GM12878 (cell line): ENCODE measurements at regions not wholly inside any gene's neighbourhood (a gene's known extent, or its start where the extent isn't known, plus 50 kb on each side); places are given as distances from the start of the nearest gene placed in this dataset.

Experiments
- ATAC-seq: fragments of 200-7000 bp; cut with Tn5 transposase; 3 replicates; pipeline ENCODE4 v1.9.1; 2020; ENCODE audit warnings: mild to moderate bottlenecking, moderate library complexity
- BruUV-seq: library from RNA; stranded (reverse); fragments of 400-500 nt; replicated peaks from 2 replicates; lab custom pipeline; 2021; lab: Mats Ljungman, UMichigan
- CTCF ChIA-PET: fragments of 300-600 bp; sonication (Branson Sonifier 250); formaldehyde crosslinking; extraction: SDS; loops from one replicate; lab custom pipeline; 2021; ENCODE audit warnings: inconsistent platforms; lab: Yijun Ruan, JAX
- POLR2A ChIA-PET: fragments of 350-600 bp; formaldehyde crosslinking; extraction: SDS; loops from one replicate; lab custom pipeline; 2021; ENCODE audit warnings: inconsistent platforms; lab: Charles Lee
- RAD21 ChIA-PET: fragments of 300-600 bp; sonication (Branson Sonifier 250); formaldehyde crosslinking; loops from one replicate; lab custom pipeline; 2023; ENCODE audit warnings: antibody characterized with exemption; ENCODE audit not compliant: unreplicated experiment; lab: Charles Lee
- SMC1A ChIA-PET: fragments of 300-600 bp; sonication (Branson Sonifier 250); formaldehyde crosslinking; loops from one replicate; lab custom pipeline; 2023; ENCODE audit not compliant: unreplicated experiment, uncharacterized antibody; lab: Charles Lee
- DNase-seq: peaks from one replicate; pipeline ENCODE4 v3.0.0-alpha.2; 2011; ENCODE audit warnings: low read depth, low spot score
- FAIRE-seq: peaks from 3 replicates; lab custom pipeline; 2011; peaks lifted over from hg19 to GRCh38; lab: Jason Lieb, UNC
- H2AFZ ChIP-seq: 2 replicates; pipeline ENCODE4 v1.6.0; 2011; ENCODE audit warnings: low read depth, low read length, control low read depth; ENCODE audit not compliant: control insufficient read depth
- H3K27ac ChIP-seq: 2 replicates; pipeline ENCODE4 v1.5.1; 2011; ENCODE audit warnings: control low read depth; ENCODE audit not compliant: control insufficient read depth, insufficient read depth
- H3K27me3 ChIP-seq, 2 experiments: replicated peaks in 1 of 2; 2 replicates each; pipeline versions ENCODE4 v1.6.0 to v1.6.1; 2011; ENCODE audit warnings: low read length in 1 of 2; ENCODE audit not compliant: control insufficient read depth in 2 of 2, insufficient read depth in 2 of 2
- H3K36me3 ChIP-seq, 2 experiments: 2 replicates each; pipeline ENCODE4 v1.5.1; 2011; ENCODE audit warnings: low read length in 1 of 2; ENCODE audit not compliant: control insufficient read depth in 2 of 2, insufficient read depth in 2 of 2
- H3K4me1 ChIP-seq: 2 replicates; pipeline ENCODE4 v1.6.1; 2011; ENCODE audit warnings: mild to moderate bottlenecking, low read length, moderate library complexity, mixed read lengths; ENCODE audit not compliant: control insufficient read depth, insufficient read depth
- H3K4me2 ChIP-seq: 2 replicates; pipeline ENCODE4 v1.6.0; 2011; ENCODE audit warnings: control low read depth; ENCODE audit not compliant: control insufficient read depth, insufficient read depth
- H3K4me3 ChIP-seq: fragments of 200-600 bp; sonication (generic); 2 replicates; pipeline ENCODE4 v1.5.1; 2016
- H3K79me2 ChIP-seq: 2 replicates; pipeline ENCODE4 v1.6.0; 2011; ENCODE audit warnings: low read length; ENCODE audit not compliant: control insufficient read depth, insufficient read depth
- H3K9ac ChIP-seq: 2 replicates; pipeline ENCODE4 v1.8.0; 2011; ENCODE audit warnings: low read length, control low read depth, mixed read lengths; ENCODE audit not compliant: control insufficient read depth, insufficient read depth
- H3K9me3 ChIP-seq: replicated peaks from 3 replicates; pipeline ENCODE4 v1.5.1; 2011; ENCODE audit warnings: mild to moderate bottlenecking, low read length; ENCODE audit not compliant: control insufficient read depth, insufficient read depth
- H4K20me1 ChIP-seq: 2 replicates; pipeline ENCODE4 v1.6.0; 2011; ENCODE audit not compliant: control insufficient read depth, insufficient read depth
- ATF3 ChIP-seq: IDR thresholded peaks from 2 replicates; pipeline ENCODE4 v1.6.1; 2011; ENCODE audit warnings: low read depth, mild to moderate bottlenecking, low read length, moderate library complexity, borderline replicate concordance; ENCODE audit errors: extremely low read depth
- ETV6 ChIP-seq, 2 experiments: fragments of 450-650 bp in 1 of 2; IDR thresholded peaks in 1 of 2; conservative IDR thresholded peaks in 1 of 2; 2 replicates each; pipeline ENCODE4 v1.6.1; 2014; ENCODE audit warnings: antibody characterized with exemption in 1 of 2, borderline replicate concordance in 1 of 2, low read depth in 1 of 2, mild to moderate bottlenecking in 1 of 2, moderate library complexity in 1 of 2
- FOS ChIP-seq: IDR thresholded peaks from 3 replicates; pipeline ENCODE4 v1.6.1; 2011; ENCODE audit warnings: borderline replicate concordance; ENCODE audit not compliant: insufficient read length; ENCODE audit errors: extremely low read depth
- IKZF1 ChIP-seq: fragments of 450-650 bp; conservative IDR thresholded peaks from 2 replicates; pipeline ENCODE4 v1.6.1; 2017; ENCODE audit warnings: antibody characterized with exemption, mild to moderate bottlenecking
- IRF4 ChIP-seq: IDR thresholded peaks from 2 replicates; pipeline ENCODE4 v1.6.1; 2011; ENCODE audit warnings: low read depth, low read length
- PBX3 ChIP-seq: IDR thresholded peaks from 2 replicates; pipeline ENCODE4 v1.6.1; 2011; ENCODE audit warnings: mild to moderate bottlenecking, low read depth, low read length, moderate library complexity; ENCODE audit not compliant: insufficient replicate concordance
- RAD51 ChIP-seq: fragments of 450-650 bp; IDR thresholded peaks from 2 replicates; pipeline ENCODE4 v1.6.1; 2016; ENCODE audit warnings: moderate library complexity, mild to moderate bottlenecking, inconsistent platforms
- RUNX3 ChIP-seq: IDR thresholded peaks from 2 replicates; pipeline ENCODE4 v1.6.1; 2012; ENCODE audit warnings: low read length, inconsistent platforms
- SKIL ChIP-seq: fragments of 450-650 bp; IDR thresholded peaks from 2 replicates; pipeline ENCODE4 v1.6.1; 2017; ENCODE audit warnings: mild to moderate bottlenecking, low read depth, inconsistent platforms; ENCODE audit not compliant: poor library complexity, severe bottlenecking
- ZNF384 ChIP-seq: IDR thresholded peaks from 2 replicates; pipeline ENCODE4 v1.6.1; 2012; ENCODE audit warnings: low read depth, mild to moderate bottlenecking, low read length, improper control_type of control experiment, borderline replicate concordance
- ZNF622 ChIP-seq: fragments of 450-650 bp; IDR thresholded peaks from 2 replicates; pipeline ENCODE4 v1.6.1; 2017; ENCODE audit warnings: mild to moderate bottlenecking, inconsistent platforms
- WGBS: methylation state at CpG from one replicate; pipeline ENCODE4 v1.1.6; 2016; ENCODE audit warnings: low lambda C conversion rate; ENCODE audit not compliant: insufficient replicate concordance, insufficient coverage; ENCODE audit errors: missing lambda C conversion rate; 5-methylcytosine and 5-hydroxymethylcytosine counted together
- in situ Hi-C: fragments of 300-500 bp; cut with MboI; formaldehyde crosslinking; loops from 9 replicates; pipeline ENCODE4 v1.14.3; 2018; ENCODE audit warnings: mixed read lengths
- intact Hi-C: fragments of 100-400 bp; cut with micrococcal nuclease; formaldehyde crosslinking; loops from one replicate; pipeline ENCODE4 v1.14.2; 2022; ENCODE audit not compliant: unreplicated experiment

GRCh38 chr1:228911225-228912210 is 176.2 kb downstream of the RHOU start:
- Histone ChIP-seq H3K9me3 (no peaks in the 10 kb centered on the region), H3K4me1 (no peaks in the 10 kb centered on the region), H3K27ac (no peak overlapping the region)
- CTCF ChIA-PET: interaction anchor here (0.7 kb wide), 1 partner anchor 220 kb away, joined by 3 read pairs; no protein-coding TSS in a partner anchor
- no peak for TF ChIP-seq ATF3
- TF ChIP-seq SKIL: no peak
- TF ChIP-seq RAD51: no peak
- TF ChIP-seq ZNF384: no peak
- no peak for TF ChIP-seq ZNF622
- TF ChIP-seq RUNX3: no peak
- no peak for TF ChIP-seq PBX3
- TF ChIP-seq ETV6 (conservative IDR thresholded peaks at IDR 0.05 in 1 of 2, IDR thresholded peaks at IDR 0.05 in 1 of 2; ENCODE audit: borderline replicate concordance in 1 of 2, low read depth in 1 of 2): no peak
- TF ChIP-seq IRF4: no peak
- TF ChIP-seq IKZF1: no peak
- no peak for TF ChIP-seq FOS
- TF ChIP-seq, all 136 proteins: peak for 0
- ChIA-PET POLR2A (no interaction called here), RAD21 (no interaction called here), SMC1A (no interaction called here)
- no peak overlapping the region for H3K4me3 ChIP-seq
- intact Hi-C loops (no loop called here), in situ Hi-C loops (no loop called here)
- H3K79me2 ChIP-seq: no peaks in the 10 kb centered on the region
- no peaks in the 10 kb centered on the region; a peak in 2 of 4 replicates for H3K27me3 ChIP-seq
- H3K4me2 ChIP-seq: no peak overlapping the region
- H3K9ac ChIP-seq: no peak overlapping the region
- H3K36me3 ChIP-seq: no peaks in the 10 kb centered on the region
- DNase-seq (no peak), FAIRE-seq (no peak), ATAC-seq (no peak)
- no TSS peak for BruUV-seq
- WGBS: 30% methylated on average over 12 of the region's 14 CpGs
- no peak overlapping the region for H2AFZ ChIP-seq
- H4K20me1 ChIP-seq: no peaks in the 10 kb centered on the region
